Embryonic facial prominence (tissue), 1 donor: ENCODE measurements at regions not wholly inside any gene's neighbourhood (a gene's known extent, or its start where the extent isn't known, plus 50 kb on each side); places are given as distances from the start of the nearest gene placed in this dataset.

Experiments used
- DNase-seq: peaks from one replicate; pipeline ENCODE4 v3.0.0-alpha.2; 2016; ENCODE audit errors: extremely low spot score

DNA sequence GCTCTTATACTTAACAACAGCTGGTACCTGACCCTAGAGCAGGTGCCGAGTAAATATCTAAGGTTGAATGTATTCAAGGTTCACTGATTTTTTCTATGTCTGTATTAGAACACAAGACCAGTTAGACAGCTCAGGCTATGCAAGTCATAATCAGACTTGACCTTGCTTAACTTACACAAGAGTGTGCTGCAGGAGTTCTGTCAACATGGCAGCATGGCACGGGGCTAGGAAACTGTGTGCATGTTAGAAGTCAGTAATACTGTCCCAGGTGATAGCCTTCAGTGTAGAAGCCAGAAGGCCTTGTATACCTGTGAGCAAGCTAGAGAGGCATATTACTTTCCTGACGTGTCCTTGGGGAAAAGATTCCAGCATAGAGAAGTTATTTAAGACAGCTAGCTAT lies 253.1 kb downstream of the FAT3 start:
- no peak for DNase-seq

DNA sequence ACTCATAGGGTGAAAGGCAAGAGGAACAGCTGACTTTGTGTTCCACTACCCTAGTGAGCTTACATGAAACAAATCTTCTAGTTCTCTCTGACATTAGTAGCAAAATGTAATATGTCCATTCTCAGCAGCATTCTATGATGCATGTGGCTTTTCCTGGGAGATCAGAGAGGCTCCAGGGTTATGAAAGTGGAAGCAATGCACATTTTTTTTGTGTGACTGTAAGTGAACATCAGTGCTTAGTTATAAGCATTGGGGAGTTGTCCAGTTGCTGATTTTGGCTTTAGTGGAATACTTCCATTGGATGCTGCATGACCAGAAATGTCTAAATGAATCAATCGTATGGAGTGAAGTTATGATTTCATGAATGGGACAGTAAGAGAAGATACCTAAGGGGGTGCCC lies 255.9 kb downstream of the FAT3 start:
- DNase-seq, result no peak

DNA sequence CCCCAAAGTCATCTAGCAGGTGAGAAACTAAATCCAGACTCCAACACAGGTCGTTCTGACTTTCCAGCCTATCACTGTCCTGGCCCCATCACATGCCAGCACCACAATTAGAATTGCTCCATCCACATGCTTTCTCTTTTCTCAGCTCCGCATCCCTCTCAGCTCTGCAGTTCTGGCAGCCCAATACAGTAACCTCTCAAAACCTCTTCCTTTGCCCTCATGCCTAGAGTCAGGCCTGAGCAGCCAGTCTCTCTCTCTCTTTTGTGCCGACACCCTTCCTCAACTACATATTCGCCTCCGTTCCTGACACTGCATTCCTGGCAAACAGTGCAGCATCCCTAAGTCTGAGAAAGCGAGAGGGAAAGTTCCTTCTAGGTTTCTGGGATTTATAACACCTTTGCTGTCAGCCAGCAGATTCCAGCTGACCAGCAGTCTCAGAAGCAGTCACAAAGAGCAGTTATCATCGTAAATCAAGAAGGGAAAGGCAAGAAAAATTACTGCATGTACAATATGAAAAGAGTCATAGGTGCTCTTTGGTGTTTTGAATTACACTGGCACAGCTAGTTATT lies 258.0 kb downstream of the FAT3 start:
- DNase-seq, result no peak

DNA sequence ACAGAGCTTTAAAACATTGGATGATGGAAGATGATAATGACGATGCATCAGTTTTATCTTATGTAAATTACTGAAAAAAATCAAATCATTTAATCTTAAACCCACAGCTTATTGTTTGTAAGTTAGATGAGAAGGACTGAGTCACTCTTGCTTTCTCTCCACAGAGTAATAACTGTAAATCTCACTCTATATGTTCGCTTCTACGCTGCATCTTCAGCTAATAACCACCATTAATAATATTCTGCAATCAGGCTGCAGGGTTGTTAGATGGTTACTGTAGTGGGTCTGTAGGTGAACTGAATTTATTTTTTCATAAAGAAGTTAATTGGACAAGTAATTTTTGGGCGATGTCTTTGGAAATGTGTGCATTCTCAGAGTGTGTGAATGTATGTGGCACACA lies 260.0 kb downstream of the FAT3 start:
- no peak for DNase-seq

DNA sequence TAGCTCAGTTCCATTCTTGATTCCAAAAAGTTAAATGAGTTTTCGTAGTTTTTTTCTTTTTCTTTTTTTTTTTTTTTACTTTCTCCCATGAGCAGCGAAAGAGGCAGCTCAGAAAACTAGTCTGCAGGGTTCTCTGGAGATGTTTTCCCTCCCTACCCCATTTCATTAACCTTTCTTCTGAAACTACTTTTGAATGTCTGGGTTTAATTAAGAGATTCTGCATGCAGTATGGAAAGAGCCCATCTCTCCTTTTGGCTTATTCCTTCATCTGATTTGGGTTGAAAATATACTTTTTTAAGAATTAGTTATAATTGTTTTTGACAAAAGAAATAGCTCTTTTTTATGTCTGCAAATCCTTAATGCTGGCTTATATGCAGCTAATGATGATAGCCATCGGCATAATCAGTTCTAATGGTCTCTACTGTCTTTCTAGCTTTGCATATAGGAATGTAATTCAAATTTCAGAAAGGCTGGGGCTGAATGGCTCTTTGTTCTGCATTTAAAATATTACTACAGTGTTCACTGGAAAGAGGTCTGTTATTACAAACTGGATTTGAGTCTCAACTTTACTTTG lies 265.3 kb downstream of the FAT3 start:
- DNase-seq, result no peak

DNA sequence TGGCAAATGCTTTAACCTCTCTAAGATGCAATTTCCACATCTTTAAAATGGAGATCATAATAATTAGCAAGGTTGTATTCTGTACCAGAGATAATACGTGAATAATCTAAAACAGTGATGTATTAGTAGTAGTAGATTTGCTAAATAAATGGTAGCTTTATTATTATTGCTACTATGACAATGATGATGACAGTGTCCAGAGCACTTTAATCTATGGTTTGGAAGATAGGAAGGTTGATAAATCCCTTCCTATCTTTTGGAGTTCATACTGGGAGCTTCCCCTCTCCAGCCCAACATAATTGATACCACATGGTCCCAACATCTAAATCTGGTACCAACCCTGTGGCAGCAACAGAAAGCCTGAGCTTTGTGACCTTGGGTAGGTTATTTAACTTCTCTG lies 267.8 kb downstream of the FAT3 start:
- no peak for DNase-seq

DNA sequence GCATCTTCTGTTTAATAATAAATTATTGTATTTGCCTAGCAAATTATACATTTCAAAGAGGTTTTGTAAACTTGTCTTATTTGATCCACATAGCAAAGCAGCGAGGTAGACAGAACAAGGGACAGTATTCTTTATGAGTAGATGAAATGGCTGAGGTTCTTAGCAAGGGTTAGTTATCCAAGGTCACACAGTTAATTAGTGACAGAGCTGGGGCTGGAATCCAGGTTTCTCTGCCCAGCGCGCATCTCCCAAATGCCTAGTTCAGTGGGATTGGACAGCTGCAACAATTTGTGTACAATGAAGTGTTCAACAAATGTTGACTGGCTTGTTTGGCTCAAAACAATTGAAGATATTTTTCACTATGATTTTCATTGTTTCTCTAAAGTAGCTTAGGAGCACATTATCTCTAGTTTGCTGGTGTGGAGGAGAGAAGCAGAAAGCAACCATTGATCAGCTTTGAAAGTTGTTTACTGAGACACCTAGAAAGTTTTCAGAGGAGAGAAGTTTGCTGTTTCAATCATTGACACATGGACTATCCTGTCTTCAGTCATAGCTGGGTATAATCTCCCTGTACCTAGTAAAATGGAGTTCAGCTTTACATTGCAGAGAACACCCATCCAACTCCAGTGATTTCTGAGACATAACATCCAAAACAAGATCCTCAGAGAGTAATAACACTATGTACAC lies 270.6 kb downstream of the FAT3 start:
- no peak for DNase-seq

DNA sequence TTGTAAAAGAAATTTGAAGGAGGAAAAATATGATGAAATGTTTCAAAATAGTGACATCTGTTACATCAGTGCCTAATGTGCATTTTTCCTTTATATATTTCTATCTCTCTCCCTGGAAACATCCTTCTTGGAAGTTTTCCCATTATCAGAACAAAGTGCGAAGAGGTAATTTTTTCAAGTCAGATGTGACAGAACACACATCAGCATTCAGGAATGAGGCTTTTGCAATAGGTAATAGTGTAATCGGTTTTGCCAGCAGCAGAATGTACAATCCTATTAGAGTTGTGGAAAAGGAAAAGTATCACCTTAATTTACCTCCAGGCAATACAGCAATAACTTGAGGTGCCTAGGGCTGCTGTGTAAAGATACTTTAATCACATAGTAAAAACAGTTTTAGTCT lies 275.8 kb downstream of the FAT3 start:
- DNase-seq, result no peak

DNA sequence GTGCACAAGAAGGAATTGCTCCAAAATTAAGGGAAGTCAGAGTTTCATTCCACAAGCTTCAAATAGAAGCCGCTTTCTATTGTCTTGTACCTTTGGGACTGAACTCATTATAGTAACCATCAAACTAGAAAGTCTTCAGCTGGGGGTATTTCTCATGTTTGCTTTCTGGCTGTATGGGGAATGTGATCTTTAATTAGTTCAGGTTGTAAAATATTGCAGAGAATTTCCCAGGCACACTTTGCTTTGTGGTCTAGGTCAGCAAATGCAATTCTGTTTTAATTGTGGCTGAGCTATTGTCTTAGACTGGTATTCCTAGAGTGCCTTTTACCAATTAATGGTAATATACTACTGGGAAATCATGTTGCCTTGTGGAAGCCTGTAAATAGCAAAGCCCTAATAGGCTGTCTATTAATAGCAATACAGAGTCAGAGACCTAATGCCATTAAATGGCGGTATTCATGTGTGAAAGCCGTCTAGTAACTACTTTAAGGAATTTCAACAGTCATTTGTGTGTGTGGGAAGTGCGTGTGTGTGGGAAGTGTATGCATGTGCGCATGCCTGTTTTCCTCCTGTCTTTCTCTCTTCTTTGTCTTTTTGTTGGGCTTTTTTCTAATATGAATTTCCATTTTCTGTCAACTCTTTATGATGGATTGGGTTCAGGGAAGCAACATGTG lies 276.6 kb downstream of the FAT3 start:
- DNase-seq, result no peak

DNA sequence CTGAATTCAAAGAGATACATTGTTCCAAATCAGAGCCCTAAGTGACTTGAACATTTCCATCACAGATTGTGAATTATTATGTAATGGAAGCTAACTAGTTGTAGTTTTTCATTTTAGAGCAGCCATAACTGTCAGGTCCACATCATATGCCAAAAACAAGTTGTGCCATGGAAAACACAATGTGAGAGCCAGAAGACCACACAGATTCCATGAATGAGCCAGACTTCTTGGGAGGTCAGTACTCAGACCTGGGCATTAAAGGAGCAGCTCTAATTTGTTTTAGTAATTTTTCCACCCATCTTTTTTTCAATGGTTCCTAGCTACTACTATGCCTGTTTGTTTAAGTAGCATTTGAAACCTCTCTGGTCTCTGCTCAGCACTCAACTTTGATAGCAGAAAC lies 279.4 kb downstream of the FAT3 start:
- no peak for DNase-seq

DNA sequence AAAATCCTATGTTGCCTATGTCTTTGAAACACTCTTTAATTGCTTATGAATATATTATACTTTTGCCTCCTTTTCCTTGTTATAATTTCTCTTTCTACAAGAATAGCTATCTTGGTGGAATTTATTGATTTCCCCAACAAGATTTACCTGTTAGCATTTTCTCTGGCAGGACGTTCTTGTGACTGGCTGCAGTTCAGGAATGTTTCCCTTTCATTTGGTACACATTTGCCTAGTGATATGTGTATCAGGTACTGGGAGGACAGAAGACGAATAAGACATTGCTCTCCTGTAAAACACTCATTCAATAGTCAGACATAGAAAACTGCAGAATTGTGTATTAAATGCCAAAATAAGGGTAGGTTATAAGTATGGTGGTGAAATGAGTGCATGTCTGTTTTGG lies 279.9 kb downstream of the FAT3 start:
- DNase-seq, result no peak

DNA sequence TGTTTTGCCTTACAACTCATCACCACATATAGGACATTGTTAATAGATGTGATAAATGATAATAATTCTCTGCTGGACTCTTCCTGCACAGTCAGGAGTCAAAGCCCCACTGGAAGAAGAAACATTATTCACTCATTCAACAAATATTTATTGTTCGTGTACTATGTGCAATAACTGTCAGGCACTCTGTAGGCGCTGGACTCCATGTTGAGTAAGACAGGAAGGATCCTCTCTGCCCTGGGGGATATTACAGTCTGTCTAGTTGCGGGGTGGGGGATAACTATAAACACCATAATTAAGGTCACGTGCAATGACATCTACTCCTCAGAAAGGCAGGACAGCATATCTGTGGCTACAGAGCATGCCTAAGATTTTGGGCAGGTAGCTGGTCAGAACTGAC lies 281.1 kb downstream of the FAT3 start:
- no peak for DNase-seq

DNA sequence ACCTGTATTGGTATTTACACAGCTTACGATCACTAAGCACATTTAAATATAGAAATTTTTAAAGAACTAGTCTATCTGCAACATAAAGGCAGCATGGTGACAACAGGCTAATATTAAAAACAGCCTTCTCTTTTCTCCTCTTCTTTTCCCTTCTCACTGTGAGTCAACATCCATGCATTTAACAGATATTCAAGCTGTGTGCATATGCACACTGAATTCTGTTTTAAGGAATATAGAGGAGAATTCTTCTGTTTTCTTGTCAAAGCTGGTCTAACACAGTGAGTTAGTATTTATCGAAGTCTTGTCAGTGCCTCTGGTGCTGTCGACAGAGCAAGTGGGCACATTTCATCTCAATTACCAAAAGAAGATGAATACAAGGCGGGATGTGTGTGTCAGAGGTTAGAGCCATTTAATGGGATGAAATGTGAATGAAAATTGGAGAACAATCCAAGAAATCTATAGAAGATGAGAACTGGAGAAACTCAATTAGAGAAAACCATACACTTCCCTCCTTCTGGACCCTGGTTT lies 282.3 kb downstream of the FAT3 start:
- DNase-seq, result no peak

DNA sequence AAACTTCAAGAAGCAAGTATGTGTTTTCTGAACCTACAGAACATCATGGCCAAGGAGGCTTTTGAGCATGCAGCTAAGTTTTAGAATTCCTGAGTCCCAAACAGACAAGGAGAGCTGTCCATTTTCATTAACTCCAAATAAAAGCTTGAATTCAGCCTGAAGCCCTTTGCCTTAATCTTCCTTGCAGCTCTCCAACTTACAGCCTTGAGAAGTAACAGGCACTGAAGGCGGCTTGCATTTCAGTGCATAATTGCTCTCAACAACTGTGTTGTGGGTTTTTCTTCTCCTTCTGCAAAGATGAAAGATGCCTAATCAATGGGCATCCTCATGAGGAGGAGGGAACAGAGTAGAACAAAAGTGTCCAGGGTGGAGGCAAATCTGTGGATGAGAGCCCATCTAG lies 286.0 kb downstream of the FAT3 start:
- no peak for DNase-seq

DNA sequence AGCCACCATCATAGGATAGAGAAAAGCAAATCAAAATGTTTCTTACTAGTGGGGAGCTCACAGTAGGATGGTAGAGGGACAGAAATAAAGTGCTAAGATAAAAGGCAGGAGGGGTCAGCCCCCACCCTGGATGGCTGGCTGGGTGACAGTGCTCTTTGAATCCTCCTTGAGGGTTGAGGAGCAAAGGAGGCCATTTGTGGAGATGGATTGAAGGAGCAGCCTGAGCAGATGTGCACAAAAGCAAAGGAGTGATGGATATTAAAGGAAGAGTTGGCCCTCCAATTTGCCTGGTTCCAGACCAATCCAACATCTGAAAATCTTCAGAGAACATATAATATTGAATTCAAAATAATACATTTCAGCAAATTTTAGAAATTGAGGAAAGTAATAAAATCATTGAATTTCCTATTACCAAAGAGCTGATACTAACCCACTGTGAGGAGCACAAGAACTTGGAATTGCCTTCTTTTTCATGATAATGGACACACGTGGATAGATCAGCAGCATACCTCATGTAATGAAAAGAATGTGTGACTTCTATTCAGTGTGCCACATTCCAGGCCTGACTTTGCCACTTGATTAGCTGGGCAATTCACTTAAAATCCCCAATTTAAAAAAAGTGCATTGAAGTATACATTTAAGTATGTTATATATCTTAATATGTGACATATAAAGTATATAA lies 287.0 kb downstream of the FAT3 start:
- no peak for DNase-seq

DNA sequence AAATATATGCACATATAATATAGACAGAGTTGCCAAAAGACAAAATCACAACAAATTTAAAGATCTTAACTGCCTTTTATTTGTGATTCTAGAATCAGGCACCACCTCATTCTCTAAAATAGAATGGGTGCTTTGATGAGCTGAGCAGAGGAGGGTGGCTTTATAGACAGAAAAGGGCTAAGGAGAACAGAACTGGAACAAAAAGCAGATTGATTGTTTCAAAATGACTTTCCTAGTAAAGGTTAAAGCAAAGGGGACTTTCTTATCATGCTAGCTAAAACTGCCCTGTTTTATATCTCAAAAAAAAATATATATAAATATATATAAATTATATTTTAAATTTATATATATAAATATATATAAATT lies 287.6 kb downstream of the FAT3 start:
- no peak for DNase-seq

DNA sequence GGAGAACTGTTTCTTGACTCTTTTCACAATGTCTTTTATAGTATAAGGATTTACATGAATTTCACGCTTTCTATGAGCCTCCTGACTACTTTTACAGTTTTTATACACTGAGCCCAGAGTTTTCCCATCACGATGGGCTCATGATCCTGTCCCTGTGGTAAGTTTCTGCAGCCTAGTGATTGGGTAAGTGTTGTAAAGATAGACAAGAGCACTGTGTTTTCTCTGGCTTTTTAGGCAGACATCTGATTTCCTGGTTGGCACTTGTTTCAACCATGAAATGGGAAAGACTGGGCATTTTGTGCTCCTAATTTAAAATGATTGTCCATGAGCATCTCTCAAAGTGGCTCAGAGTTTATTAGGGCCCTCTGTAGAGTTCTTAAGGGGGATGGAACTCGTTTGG lies 299.0 kb downstream of the FAT3 start:
- DNase-seq, result no peak

DNA sequence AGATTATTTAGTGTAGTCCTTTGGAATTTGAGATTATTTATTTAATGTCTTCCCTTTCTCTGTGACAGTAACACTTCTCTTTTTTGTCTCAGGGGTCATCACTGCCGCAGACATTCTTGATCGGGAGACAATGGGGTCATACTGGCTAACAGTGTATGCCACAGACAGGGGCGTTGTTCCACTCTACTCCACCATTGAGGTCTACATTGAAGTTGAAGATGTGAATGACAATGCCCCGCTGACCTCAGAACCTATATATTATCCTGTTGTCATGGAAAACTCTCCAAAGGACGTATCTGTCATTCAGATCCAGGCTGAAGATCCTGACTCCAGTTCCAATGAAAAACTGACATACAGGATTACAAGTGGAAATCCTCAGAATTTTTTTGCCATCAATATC lies 299.9 kb downstream of the FAT3 start:
- no peak for DNase-seq

DNA sequence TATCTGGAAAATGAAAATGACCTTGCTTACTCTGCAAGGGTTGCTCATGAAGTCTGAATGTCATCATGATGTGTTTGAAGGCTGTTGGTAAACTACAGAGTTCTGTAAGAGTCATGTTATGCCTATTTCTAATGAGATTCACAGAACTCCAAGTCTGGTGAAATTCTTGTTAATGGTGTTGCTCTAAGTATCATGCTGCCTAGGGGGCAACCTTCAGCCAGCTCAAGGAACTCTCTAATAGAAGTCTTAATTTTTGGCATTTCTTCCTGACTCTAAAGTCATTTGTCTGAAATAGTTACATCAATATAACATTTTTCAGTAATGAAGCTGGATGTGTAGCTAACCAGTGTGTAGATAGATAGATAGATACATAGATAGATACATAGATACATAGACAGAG lies 302.8 kb downstream of the FAT3 start:
- DNase-seq, result no peak

DNA sequence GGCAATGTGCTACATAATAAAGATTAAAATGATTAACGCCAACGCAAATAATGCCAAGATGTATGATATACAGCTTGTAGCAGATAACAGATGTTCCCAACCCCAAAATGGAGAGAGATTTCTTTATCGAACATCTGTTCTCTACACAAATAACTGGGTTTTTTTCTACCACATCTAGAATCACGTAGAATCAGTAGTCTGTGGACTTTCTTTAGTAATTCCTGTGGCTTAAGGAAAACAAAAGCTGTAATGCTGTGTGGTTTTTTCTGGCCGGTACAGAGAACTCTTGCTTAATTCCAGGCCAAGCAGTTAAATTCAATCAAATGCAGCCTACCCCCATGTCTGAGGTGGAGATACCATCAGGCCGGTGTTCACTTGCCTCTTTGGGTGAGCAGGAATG lies 303.4 kb downstream of the FAT3 start:
- DNase-seq, result no peak

DNA sequence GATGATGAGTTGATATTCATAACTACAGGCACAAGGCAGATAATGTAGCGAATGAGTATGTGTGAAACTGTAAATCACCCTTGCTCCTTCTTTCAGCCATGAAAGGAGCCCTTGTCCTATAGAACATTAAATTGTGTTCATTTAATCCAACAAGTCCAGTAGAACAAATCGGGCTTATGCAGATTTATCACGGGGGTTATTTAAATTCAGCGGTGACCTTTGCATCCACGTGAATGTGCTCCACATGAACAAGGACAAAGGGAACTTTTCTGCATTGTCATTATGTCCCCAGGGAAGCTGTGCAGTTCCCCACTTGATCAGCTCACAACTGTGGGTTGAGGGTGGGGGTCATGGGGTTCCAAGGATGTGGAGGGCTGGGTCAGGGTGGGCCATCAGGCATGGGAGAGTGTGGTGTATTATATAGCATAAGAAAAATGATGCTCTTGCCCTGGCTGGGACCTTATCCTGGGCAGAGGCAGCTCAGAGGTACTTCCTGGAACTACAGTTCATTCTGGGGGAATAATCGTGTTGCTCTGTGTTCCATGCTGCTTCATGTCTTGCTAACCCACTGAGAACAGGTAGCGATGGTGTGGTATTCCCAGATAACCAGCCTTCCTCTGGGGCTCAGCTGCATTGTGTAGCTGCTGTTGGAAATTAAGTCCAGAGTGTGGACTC lies 306.6 kb downstream of the FAT3 start:
- DNase-seq, result no peak
